ENCODE measurements at regions not wholly inside any gene's neighbourhood (a gene's known extent, or its start where the extent isn't known, plus 50 kb on each side); places are given as distances from the start of the nearest gene placed in this dataset.

GRCh38 chr1:184330875-184331274 lies 56.0 kb upstream of the C1orf21 start:
- TF ChIP-seq, protein P1, sequence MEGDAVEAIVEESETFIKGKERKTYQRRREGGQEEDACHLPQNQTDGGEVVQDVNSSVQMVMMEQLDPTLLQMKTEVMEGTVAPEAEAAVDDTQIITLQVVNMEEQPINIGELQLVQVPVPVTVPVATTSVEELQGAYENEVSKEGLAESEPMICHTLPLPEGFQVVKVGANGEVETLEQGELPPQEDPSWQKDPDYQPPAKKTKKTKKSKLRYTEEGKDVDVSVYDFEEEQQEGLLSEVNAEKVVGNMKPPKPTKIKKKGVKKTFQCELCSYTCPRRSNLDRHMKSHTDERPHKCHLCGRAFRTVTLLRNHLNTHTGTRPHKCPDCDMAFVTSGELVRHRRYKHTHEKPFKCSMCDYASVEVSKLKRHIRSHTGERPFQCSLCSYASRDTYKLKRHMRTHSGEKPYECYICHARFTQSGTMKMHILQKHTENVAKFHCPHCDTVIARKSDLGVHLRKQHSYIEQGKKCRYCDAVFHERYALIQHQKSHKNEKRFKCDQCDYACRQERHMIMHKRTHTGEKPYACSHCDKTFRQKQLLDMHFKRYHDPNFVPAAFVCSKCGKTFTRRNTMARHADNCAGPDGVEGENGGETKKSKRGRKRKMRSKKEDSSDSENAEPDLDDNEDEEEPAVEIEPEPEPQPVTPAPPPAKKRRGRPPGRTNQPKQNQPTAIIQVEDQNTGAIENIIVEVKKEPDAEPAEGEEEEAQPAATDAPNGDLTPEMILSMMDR (IDR thresholded peaks at IDR 0.05) = no peak
- POLR2A ChIA-PET = no interaction called here
- ATAC-seq (no peak), DNase-seq (no peak)
- H3K36me3 Mint-ChIP-seq (ENCODE audit: low read depth) = no peaks in the 10 kb centered on the region
- intact Hi-C loops (cut with micrococcal nuclease) = no loop called here
- CTCF ChIA-PET = no interaction called here
- H3K9me3 Mint-ChIP-seq = no peaks in the 10 kb centered on the region
- no peaks in the 10 kb centered on the region for H3K4me1 Mint-ChIP-seq (ENCODE audit: low read depth)
- H3K27ac Mint-ChIP-seq = no peak overlapping the region
- no peak overlapping the region for H3K4me3 Mint-ChIP-seq
- H3K27me3 Mint-ChIP-seq = peaks cover 8% of the 10 kb centered on the region
